GM12878 (cell line): ENCODE measurements at regions not wholly inside any gene's neighbourhood (a gene's known extent, or its start where the extent isn't known, plus 50 kb on each side); places are given as distances from the start of the nearest gene placed in this dataset.
A peak's percentile ranks its signal among the peaks of the same experiment; 100 is the strongest.

Experiments used
- ATAC-seq: fragments of 200-7000 bp; cut with Tn5 transposase; 3 replicates; pipeline ENCODE4 v1.9.1; 2020; ENCODE audit warnings: mild to moderate bottlenecking, moderate library complexity
- BruUV-seq: library from RNA; stranded (reverse); fragments of 400-500 nt; replicated peaks from 2 replicates; lab custom pipeline; 2021; lab: Mats Ljungman, UMichigan
- CTCF ChIA-PET: fragments of 300-600 bp; sonication (Branson Sonifier 250); formaldehyde crosslinking; extraction: SDS; loops from one replicate; lab custom pipeline; 2021; ENCODE audit warnings: inconsistent platforms; lab: Yijun Ruan, JAX
- POLR2A ChIA-PET: fragments of 350-600 bp; formaldehyde crosslinking; extraction: SDS; loops from one replicate; lab custom pipeline; 2021; ENCODE audit warnings: inconsistent platforms; lab: Charles Lee
- RAD21 ChIA-PET: fragments of 300-600 bp; sonication (Branson Sonifier 250); formaldehyde crosslinking; loops from one replicate; lab custom pipeline; 2023; ENCODE audit warnings: antibody characterized with exemption; ENCODE audit not compliant: unreplicated experiment; lab: Charles Lee
- SMC1A ChIA-PET: fragments of 300-600 bp; sonication (Branson Sonifier 250); formaldehyde crosslinking; loops from one replicate; lab custom pipeline; 2023; ENCODE audit not compliant: unreplicated experiment, uncharacterized antibody; lab: Charles Lee
- DNase-seq: peaks from one replicate; pipeline ENCODE4 v3.0.0-alpha.2; 2011; ENCODE audit warnings: low read depth, low spot score
- FAIRE-seq: peaks from 3 replicates; lab custom pipeline; 2011; peaks lifted over from hg19 to GRCh38; lab: Jason Lieb, UNC
- H2AFZ ChIP-seq: 2 replicates; pipeline ENCODE4 v1.6.0; 2011; ENCODE audit warnings: low read depth, low read length, control low read depth; ENCODE audit not compliant: control insufficient read depth
- H3K27ac ChIP-seq: 2 replicates; pipeline ENCODE4 v1.5.1; 2011; ENCODE audit warnings: control low read depth; ENCODE audit not compliant: control insufficient read depth, insufficient read depth
- H3K27me3 ChIP-seq, 2 experiments: replicated peaks in 1 of 2; 2 replicates each; pipeline versions ENCODE4 v1.6.0 to v1.6.1; 2011; ENCODE audit warnings: low read length in 1 of 2; ENCODE audit not compliant: control insufficient read depth in 2 of 2, insufficient read depth in 2 of 2
- H3K36me3 ChIP-seq, 2 experiments: 2 replicates each; pipeline ENCODE4 v1.5.1; 2011; ENCODE audit warnings: low read length in 1 of 2; ENCODE audit not compliant: control insufficient read depth in 2 of 2, insufficient read depth in 2 of 2
- H3K4me1 ChIP-seq: 2 replicates; pipeline ENCODE4 v1.6.1; 2011; ENCODE audit warnings: mild to moderate bottlenecking, low read length, moderate library complexity, mixed read lengths; ENCODE audit not compliant: control insufficient read depth, insufficient read depth
- H3K4me2 ChIP-seq: 2 replicates; pipeline ENCODE4 v1.6.0; 2011; ENCODE audit warnings: control low read depth; ENCODE audit not compliant: control insufficient read depth, insufficient read depth
- H3K4me3 ChIP-seq: fragments of 200-600 bp; sonication (generic); 2 replicates; pipeline ENCODE4 v1.5.1; 2016
- H3K79me2 ChIP-seq: 2 replicates; pipeline ENCODE4 v1.6.0; 2011; ENCODE audit warnings: low read length; ENCODE audit not compliant: control insufficient read depth, insufficient read depth
- H3K9ac ChIP-seq: 2 replicates; pipeline ENCODE4 v1.8.0; 2011; ENCODE audit warnings: low read length, control low read depth, mixed read lengths; ENCODE audit not compliant: control insufficient read depth, insufficient read depth
- H3K9me3 ChIP-seq: replicated peaks from 3 replicates; pipeline ENCODE4 v1.5.1; 2011; ENCODE audit warnings: mild to moderate bottlenecking, low read length; ENCODE audit not compliant: control insufficient read depth, insufficient read depth
- H4K20me1 ChIP-seq: 2 replicates; pipeline ENCODE4 v1.6.0; 2011; ENCODE audit not compliant: control insufficient read depth, insufficient read depth
- BCLAF1 ChIP-seq: fragments of 450-650 bp; IDR thresholded peaks from 2 replicates; pipeline ENCODE4 v1.6.1; 2017; ENCODE audit warnings: antibody characterized with exemption, mild to moderate bottlenecking, moderate library complexity
- CTCF ChIP-seq, 3 experiments: IDR thresholded peaks in 2 of 3; conservative IDR thresholded peaks in 1 of 3; 2 replicates each; pipeline ENCODE4 v1.5.1; 2011; ENCODE audit warnings: low read depth in 3 of 3, low read length in 3 of 3, mild to moderate bottlenecking in 3 of 3, control low read depth in 2 of 3, moderate library complexity in 2 of 3, inconsistent platforms in 1 of 3, mixed read lengths in 1 of 3; ENCODE audit not compliant: control insufficient read depth in 2 of 3, insufficient read depth in 1 of 3; ENCODE audit errors: extremely low read depth in 1 of 3
- IKZF2 ChIP-seq, 2 experiments: fragments of 450-650 bp; IDR thresholded peaks; 2 replicates each; pipeline ENCODE4 v1.6.1; 2017; ENCODE audit warnings: mild to moderate bottlenecking in 2 of 2, moderate library complexity in 2 of 2
- PAX5 ChIP-seq: IDR thresholded peaks from 2 replicates; pipeline ENCODE4 v1.6.1; 2011; ENCODE audit warnings: low read depth, low read length, borderline replicate concordance
- POLR2AphosphoS2 ChIP-seq: IDR thresholded peaks from 2 replicates; pipeline ENCODE4 v1.6.1; 2011; ENCODE audit warnings: low read depth, mild to moderate bottlenecking, low read length, improper control_type of control experiment, moderate library complexity
- RAD21 ChIP-seq: IDR thresholded peaks from 2 replicates; pipeline ENCODE4 v1.6.1; 2011; ENCODE audit warnings: mild to moderate bottlenecking, low read depth, low read length, moderate library complexity; ENCODE audit not compliant: insufficient read depth
- SMC3 ChIP-seq: IDR thresholded peaks from 2 replicates; pipeline ENCODE4 v1.6.1; 2011; ENCODE audit warnings: low read length, improper control_type of control experiment, borderline replicate concordance
- ZNF592 ChIP-seq: fragments of 450-650 bp; IDR thresholded peaks from 2 replicates; pipeline ENCODE4 v1.6.1; 2017; ENCODE audit warnings: mild to moderate bottlenecking, moderate library complexity
- WGBS: methylation state at CpG from one replicate; pipeline ENCODE4 v1.1.6; 2016; ENCODE audit warnings: low lambda C conversion rate; ENCODE audit not compliant: insufficient replicate concordance, insufficient coverage; ENCODE audit errors: missing lambda C conversion rate; 5-methylcytosine and 5-hydroxymethylcytosine counted together
- in situ Hi-C: fragments of 300-500 bp; cut with MboI; formaldehyde crosslinking; loops from 9 replicates; pipeline ENCODE4 v1.14.3; 2018; ENCODE audit warnings: mixed read lengths
- intact Hi-C: fragments of 100-400 bp; cut with micrococcal nuclease; formaldehyde crosslinking; loops from one replicate; pipeline ENCODE4 v1.14.2; 2022; ENCODE audit not compliant: unreplicated experiment

GRCh38 chrX:143455046-143455445 lies 62.2 kb downstream of the SPANXN3 start (continued):
- TF ChIP-seq BCLAF1 (no peak), ZNF592 (no peak), POLR2AphosphoS2 (no peak)

GRCh38 chrX:143437439-143437838 lies 79.8 kb downstream of the SPANXN3 start:
- no peak overlapping the region for H3K9ac ChIP-seq
- no peak overlapping the region for H3K4me3 ChIP-seq
- intact Hi-C loops, result no loop called here
- no peaks in the 10 kb centered on the region for H3K36me3 ChIP-seq
- peak; percentile 79 for ATAC-seq
- H3K4me2 ChIP-seq, result no peak overlapping the region
- H4K20me1 ChIP-seq, result no peaks in the 10 kb centered on the region
- H3K9me3 ChIP-seq, result no peaks in the 10 kb centered on the region
- BruUV-seq, result no TSS peak
- no peaks in the 10 kb centered on the region for H3K4me1 ChIP-seq
- no peak overlapping the region for H2AFZ ChIP-seq
- ChIA-PET RAD21 (no interaction called here), POLR2A (no interaction called here)
- TF ChIP-seq PAX5 (no peak), RAD21 (peak; percentile 50; the same call in 1 of the 2 replicates), SMC3 (0 out of 2 replicates have a peak, but pooled peaks have one; percentile 32), CTCF (IDR thresholded peaks at IDR 0.05 in 2 of 3, conservative IDR thresholded peaks at IDR 0.05 in 1 of 3; ENCODE audit: control insufficient read depth in 2 of 3, extremely low read depth in 1 of 3, insufficient read depth in 1 of 3, low read depth in 3 of 3, low read length in 3 of 3) (peak; percentile 28 to 40 (median 36); a peak in 3 of 6 replicates), IKZF2 (IDR thresholded peaks at IDR 0.05) (no peak)
- TF ChIP-seq, all 136 proteins: peak for 3
- CTCF ChIA-PET, result interaction anchor here (1.3 to 1.4 kb wide), 2 partner anchors 10 to 36 kb away, joined by 3 to 8 read pairs; no protein-coding TSS in a partner anchor
- SMC1A ChIA-PET, result no interaction called here
- FAIRE-seq (no peak), DNase-seq (no peak)
- in situ Hi-C loops, result no loop called here
- 22% methylated on average over 7 of the region's 7 CpGs for WGBS
- H3K27ac ChIP-seq, result no peak overlapping the region
- no peaks in the 10 kb centered on the region for H3K79me2 ChIP-seq
- H3K27me3 ChIP-seq, result no peaks in the 10 kb centered on the region
